SU-DHL-6 (cell line): ENCODE measurements at regions not wholly inside any gene's neighbourhood (a gene's known extent, or its start where the extent isn't known, plus 50 kb on each side); places are given as distances from the start of the nearest gene placed in this dataset.

Source experiments
- H2AFZ ChIP-seq: fragments of 200-600 bp; sonication (generic); 2 replicates; pipeline ENCODE4 v1.6.1; 2014; ENCODE audit warnings: low read depth, mild to moderate bottlenecking, moderate library complexity, mixed read lengths, antibody characterized with exemption, low read length; ENCODE audit not compliant: severe bottlenecking
- H3F3A ChIP-seq: fragments of 200-600 bp; shearing (Covaris generic); 2 replicates; pipeline ENCODE4 v1.6.0; 2016; ENCODE audit warnings: antibody characterized with exemption, mild to moderate bottlenecking; ENCODE audit not compliant: insufficient read depth
- H3K27ac ChIP-seq: fragments of 200-600 bp; sonication (generic); 2 replicates; pipeline ENCODE4 v1.5.1; 2016; ENCODE audit warnings: low read depth, mild to moderate bottlenecking, low read length, moderate library complexity, mixed read lengths
- H3K27me3 ChIP-seq: fragments of 200-600 bp; sonication (generic), shearing (Covaris generic); 2 replicates; pipeline ENCODE4 v1.6.0; 2014; ENCODE audit warnings: mild to moderate bottlenecking, low read length
- H3K36me3 ChIP-seq: fragments of 200-600 bp; sonication (generic); 2 replicates; pipeline ENCODE4 v1.6.1; 2014; ENCODE audit warnings: mild to moderate bottlenecking, low read length, mixed read lengths
- H3K4me2 ChIP-seq: fragments of 300-600, 200-600 bp; shearing (Covaris generic), sonication (generic); 2 replicates; pipeline ENCODE4 v1.6.0; 2014; ENCODE audit warnings: low read length, low read depth, mild to moderate bottlenecking; ENCODE audit not compliant: poor library complexity, severe bottlenecking
- H3K4me3 ChIP-seq: fragments of 200-600 bp; sonication (generic); 2 replicates; pipeline ENCODE4 v1.5.1; 2014; ENCODE audit warnings: antibody characterized with exemption, low read length, mild to moderate bottlenecking, mixed read lengths; ENCODE audit not compliant: insufficient read depth, poor library complexity, severe bottlenecking
- H3K79me2 ChIP-seq: fragments of 200-600 bp; sonication (generic); 2 replicates; pipeline ENCODE4 v1.6.1; 2014; ENCODE audit warnings: mild to moderate bottlenecking, low read length, moderate library complexity; ENCODE audit not compliant: insufficient read depth
- H3K9ac ChIP-seq: fragments of 200-600 bp; sonication (generic); 2 replicates; pipeline ENCODE4 v1.7.0; 2014; ENCODE audit warnings: mild to moderate bottlenecking, low read length
- H3K9me2 ChIP-seq: fragments of 200-600 bp; sonication (generic); replicated peaks from 2 replicates; pipeline ENCODE4 v1.6.1; 2014; ENCODE audit warnings: low read length; ENCODE audit not compliant: insufficient read depth
- H3K9me3 ChIP-seq: fragments of 200-600 bp; sonication (generic); 2 replicates; pipeline ENCODE4 v1.6.1; 2014; ENCODE audit warnings: low read length, mixed read lengths; ENCODE audit not compliant: insufficient read depth
- H4K20me1 ChIP-seq: fragments of 200-600 bp; sonication (generic); 2 replicates; pipeline ENCODE4 v1.6.1; 2014; ENCODE audit warnings: low read depth, mild to moderate bottlenecking, antibody characterized with exemption, low read length, moderate library complexity, mixed read lengths
- CTCF ChIP-seq: fragments of 200-600 bp; sonication (generic); IDR thresholded peaks from one replicate; pipeline ENCODE4 v1.5.1; 2017; ENCODE audit warnings: antibody characterized with exemption, mild to moderate bottlenecking, low read length, moderate library complexity; ENCODE audit not compliant: insufficient read depth, poor library complexity, severe bottlenecking
- EZH2phosphoT487 ChIP-seq: fragments of 200-600 bp; sonication (generic), shearing (Covaris generic); conservative IDR thresholded peaks from 2 replicates; pipeline ENCODE4 v1.6.1; 2018; ENCODE audit warnings: mild to moderate bottlenecking, antibody characterized with exemption, low read length, moderate library complexity, mixed read lengths

- H3K36me3 ChIP-seq, result no peaks in the 10 kb centered on the region
- no peaks in the 10 kb centered on the region for H3K79me2 ChIP-seq
- H3K9me2 ChIP-seq, result no peaks in the 10 kb centered on the region
- H3K27ac ChIP-seq, result no peak overlapping the region
- no peak overlapping the region for H2AFZ ChIP-seq
- H3F3A ChIP-seq, result no peaks in the 10 kb centered on the region
- no peak overlapping the region for H3K4me2 ChIP-seq
- H3K9me3 ChIP-seq, result no peaks in the 10 kb centered on the region
- H3K4me3 ChIP-seq, result no peak overlapping the region
- H3K9ac ChIP-seq, result no peak overlapping the region
- H3K27me3 ChIP-seq, result no peaks in the 10 kb centered on the region
- no peak for TF ChIP-seq EZH2phosphoT487
- no peak for TF ChIP-seq CTCF
- no peaks in the 10 kb centered on the region for H4K20me1 ChIP-seq
Observed at GRCh38 chr5:117859176-117859575, 1129.2 kb downstream of the DTWD2 start.

- no peaks in the 10 kb centered on the region for H3K9me2 ChIP-seq
- no peak overlapping the region for H3K4me2 ChIP-seq
- no peaks in the 10 kb centered on the region for H3K79me2 ChIP-seq
- no peaks in the 10 kb centered on the region for H4K20me1 ChIP-seq
- H3K27ac ChIP-seq, result no peak overlapping the region
- no peaks in the 10 kb centered on the region for H3F3A ChIP-seq
- TF ChIP-seq CTCF, result no peak
- no peaks in the 10 kb centered on the region for H3K27me3 ChIP-seq
- H3K9ac ChIP-seq, result no peak overlapping the region
- H3K4me3 ChIP-seq, result no peak overlapping the region
- H3K9me3 ChIP-seq, result no peaks in the 10 kb centered on the region
- no peak overlapping the region for H2AFZ ChIP-seq
- no peaks in the 10 kb centered on the region for H3K36me3 ChIP-seq
Observed at GRCh38 chr5:117856713-117857112, 1131.6 kb downstream of the DTWD2 start.

GRCh38 chr5:117837786-117838185, 1150.6 kb downstream of the DTWD2 start:
- H3K9ac ChIP-seq, result no peak overlapping the region
- no peak for TF ChIP-seq CTCF
- TF ChIP-seq EZH2phosphoT487, result no peak

GRCh38 chr5:117833691-117834090, 1154.7 kb downstream of the DTWD2 start:
- Histone ChIP-seq H3K4me3 (no peak overlapping the region), H3F3A (no peaks in the 10 kb centered on the region), H3K9me2 (no peaks in the 10 kb centered on the region), H2AFZ (no peak overlapping the region), H3K79me2 (no peaks in the 10 kb centered on the region), H3K9ac (no peak overlapping the region), H3K27me3 (no peaks in the 10 kb centered on the region), H3K4me2 (no peak overlapping the region), H3K9me3 (no peaks in the 10 kb centered on the region), H3K36me3 (no peaks in the 10 kb centered on the region), H4K20me1 (no peaks in the 10 kb centered on the region), H3K27ac (no peak overlapping the region)
- TF ChIP-seq EZH2phosphoT487, result no peak
- TF ChIP-seq CTCF, result no peak

More at GRCh38 chr5:117837786-117838185, 1150.6 kb downstream of the DTWD2 start:
- no peak overlapping the region for H3K4me3 ChIP-seq
- H2AFZ ChIP-seq, result no peak overlapping the region
- H3F3A ChIP-seq, result no peaks in the 10 kb centered on the region
- no peaks in the 10 kb centered on the region for H3K27me3 ChIP-seq
- H3K27ac ChIP-seq, result no peak overlapping the region
- no peaks in the 10 kb centered on the region for H3K36me3 ChIP-seq
- no peaks in the 10 kb centered on the region for H3K9me3 ChIP-seq
- no peaks in the 10 kb centered on the region for H3K9me2 ChIP-seq
- no peaks in the 10 kb centered on the region for H3K79me2 ChIP-seq
- H4K20me1 ChIP-seq, result no peaks in the 10 kb centered on the region
- H3K4me2 ChIP-seq, result no peak overlapping the region
